ENCODE measurements at regions not wholly inside any gene's neighbourhood (a gene's known extent, or its start where the extent isn't known, plus 50 kb on each side); places are given as distances from the start of the nearest gene placed in this dataset.
"Not testable (repeated sequence)": the region's sequence is repeated elsewhere in the genome, so short reads cannot be mapped to it uniquely, and the experiment has no call there.

DNA sequence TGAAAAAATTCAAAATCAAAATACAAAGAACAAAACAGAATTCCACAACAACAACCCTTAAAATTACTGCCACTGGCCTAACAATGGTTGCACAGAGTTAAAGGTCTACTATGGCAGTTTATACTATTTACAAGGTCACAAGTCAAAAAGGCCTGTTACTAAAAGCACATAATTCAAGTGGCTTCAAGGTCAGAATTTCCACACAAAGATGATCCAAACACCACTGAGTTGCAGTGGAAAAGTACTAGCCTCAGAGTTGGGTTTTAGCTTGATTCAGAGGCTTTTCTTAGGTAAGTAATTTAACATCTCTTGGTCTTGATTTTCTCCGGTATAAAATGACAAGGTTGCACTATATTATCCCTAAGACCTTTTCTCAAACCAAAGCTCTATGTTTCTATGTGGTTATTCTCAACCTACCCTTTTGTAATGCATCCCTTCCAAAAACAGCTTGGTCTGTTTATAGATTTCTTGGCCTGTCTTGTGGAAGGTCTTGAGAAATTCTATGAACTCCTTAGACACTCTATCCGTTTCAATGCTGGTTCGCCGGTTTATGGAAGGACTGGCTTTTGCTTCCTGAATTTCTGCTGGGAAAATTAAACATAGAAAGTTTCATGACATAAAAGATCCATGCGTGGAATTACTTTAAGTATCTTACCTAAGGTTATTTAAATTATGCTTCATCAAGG lies 69.5 kb downstream of the MDH2 start:
- not testable (repeated sequence) for DNase-seq

DNA sequence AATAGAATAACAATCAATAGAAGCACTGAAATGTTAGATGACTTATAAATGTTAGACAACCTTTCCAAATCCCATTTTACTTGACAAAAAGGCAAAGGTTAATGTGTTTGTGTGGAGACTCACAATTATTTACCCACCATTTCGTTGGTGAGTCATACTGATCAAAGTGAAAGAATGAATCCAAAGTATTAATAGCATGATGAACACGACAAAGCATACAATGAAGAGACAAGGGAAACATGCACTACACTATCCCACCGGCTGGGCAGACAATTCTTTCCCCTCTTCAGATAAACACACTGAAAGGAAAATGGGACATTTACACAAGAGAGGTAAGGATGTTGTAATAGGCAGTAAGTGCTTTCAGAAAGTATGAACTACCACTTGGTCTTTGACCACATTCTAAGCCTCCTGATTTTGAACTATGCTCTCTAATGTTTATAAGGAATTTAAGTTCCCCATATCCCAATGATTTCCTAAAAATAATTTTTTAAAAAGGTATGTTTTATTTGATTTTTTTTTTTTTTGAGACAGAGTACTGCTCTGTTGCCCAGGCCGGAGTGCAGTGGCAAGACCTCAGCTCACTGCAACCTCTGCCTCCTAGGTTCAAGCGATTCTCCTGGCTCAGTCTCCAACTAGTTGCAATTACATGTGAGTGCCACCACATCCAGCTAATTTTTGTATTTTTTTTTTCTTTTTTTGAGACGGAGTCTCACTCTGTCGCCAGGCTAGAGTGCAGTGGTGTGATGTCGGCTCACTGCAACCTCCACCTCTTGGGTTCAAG lies 70.5 kb downstream of the MDH2 start:
- not testable (repeated sequence) for DNase-seq

DNA sequence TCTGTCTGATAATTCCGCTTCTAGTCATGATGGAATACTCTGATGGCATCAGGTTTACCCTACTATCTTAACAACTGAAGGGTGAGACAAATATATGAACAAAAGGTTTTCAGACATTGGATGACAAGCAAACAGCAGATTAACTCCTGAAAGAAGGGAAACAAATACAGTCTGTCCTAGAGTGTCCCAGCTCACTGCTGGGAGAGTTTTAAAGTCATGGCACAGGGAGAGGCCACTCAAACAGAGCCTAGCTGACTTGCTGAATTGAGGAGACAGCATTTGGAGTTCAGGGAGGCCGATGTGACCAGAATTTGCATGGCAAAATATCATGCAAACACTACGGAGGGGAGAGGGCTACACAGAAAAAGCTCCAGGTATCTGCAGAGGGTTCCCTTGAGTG lies 73.1 kb downstream of the MDH2 start:
- DNase-seq, result no peak

DNA sequence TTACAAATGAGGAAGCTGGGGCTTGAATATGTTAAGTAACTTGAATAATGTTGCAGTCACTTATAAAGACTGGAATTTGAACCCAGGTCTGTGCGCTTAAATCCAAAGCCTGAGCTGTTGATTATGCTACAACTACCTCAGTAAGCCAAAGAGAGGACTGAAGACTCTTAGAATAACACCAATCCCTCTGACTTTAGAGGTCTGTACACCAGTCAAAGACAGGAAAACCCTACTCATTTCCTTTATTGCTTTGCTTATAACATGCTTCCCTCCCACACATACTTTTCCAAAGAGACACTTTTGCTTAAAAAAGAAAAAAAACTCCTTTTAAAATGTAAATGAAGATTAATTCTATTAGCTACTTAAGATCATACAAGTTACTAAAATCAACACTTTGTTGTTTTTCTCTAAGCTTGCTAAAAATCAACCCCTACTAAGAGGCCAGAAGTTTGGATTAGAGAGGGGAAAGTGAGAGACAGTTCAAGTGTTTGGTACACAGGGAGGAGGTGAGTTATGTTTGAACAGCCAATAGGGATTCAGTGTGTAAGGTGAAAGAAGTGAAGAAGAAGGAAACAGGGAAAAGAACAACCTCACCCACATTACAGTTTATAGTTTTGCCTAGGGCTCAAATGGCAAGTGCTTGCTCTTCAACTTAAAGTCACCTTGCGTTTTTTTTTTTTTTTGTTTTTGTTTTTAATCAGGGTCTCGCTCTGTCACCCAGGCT lies 74.8 kb downstream of the MDH2 start:
- no peak for DNase-seq

DNA sequence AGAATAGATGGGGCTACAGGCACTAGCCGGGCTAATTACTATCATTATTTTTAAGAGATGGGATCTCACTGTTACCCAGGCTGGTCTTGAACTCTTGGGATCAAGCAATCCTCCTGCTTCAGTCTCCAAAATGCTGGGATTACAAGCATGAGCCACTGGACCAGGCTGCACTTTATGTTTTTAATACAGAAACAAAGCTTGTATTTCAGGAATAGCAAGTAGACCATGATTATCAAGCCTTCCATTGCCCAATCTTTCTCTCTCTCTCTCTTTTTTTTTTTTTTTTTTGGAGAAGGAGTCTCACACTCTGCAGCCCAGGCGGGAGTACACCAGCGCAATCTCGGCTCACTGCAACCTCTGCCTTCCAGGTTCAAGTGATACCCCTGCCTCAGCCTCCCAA lies 75.4 kb downstream of the MDH2 start:
- no peak for DNase-seq

DNA sequence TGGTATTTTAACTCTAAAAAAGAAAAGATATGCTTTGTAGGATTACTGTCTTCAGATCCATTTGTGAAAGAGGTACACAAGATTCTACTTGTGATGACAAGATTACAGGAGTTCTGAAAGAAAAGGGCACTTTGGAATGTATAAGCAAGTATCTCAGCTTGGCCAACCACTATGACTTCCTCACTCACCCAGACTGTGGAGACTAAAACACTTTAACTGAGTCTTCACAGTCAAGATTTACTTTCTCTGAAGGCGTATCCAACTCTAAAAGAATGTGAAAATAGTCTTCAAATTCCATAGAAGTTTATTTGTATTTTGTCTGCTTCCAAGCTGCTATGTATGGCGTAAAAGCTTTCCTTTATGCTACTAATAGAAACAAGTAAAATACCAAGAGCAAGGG lies 76.1 kb upstream of the SRRM3 start:
- no peak for DNase-seq

DNA sequence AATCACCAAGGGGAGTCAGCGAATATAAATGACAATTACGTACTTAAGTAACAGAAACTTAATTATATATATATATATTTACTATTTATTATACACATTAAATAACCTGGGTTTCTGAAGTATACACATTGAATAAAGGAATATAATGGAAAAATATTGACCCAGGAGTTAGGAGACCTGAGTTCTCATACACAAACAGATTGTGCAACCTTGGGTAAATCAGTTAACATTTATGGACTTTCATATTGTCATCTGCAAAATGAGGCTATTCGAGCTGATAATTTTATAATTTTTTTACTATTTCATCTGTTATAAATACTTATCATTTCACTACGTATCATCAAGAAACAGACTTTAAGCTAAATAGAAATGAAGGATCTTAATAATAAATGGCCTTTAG lies 75.1 kb upstream of the SRRM3 start:
- no peak for DNase-seq

DNA sequence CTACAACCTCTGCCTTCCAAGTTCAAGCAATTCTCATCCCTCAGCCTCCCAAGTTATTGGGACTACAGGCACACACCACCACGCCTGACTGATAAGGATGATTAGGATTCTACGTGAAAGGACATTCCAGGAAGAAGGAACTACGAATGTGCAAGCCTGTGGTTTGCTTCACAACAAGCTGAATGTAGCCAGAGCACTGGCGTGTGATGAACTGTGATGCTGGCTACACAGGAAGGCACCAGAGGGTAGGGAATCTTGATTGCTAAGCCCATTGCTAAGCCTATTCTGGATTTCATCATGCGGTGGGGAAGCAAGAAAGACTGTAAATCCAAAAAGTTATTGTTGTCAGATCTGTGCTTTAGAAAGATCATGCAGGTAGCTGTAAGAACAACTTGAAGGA lies 72.3 kb upstream of the SRRM3 start:
- DNase-seq, result no peak

DNA sequence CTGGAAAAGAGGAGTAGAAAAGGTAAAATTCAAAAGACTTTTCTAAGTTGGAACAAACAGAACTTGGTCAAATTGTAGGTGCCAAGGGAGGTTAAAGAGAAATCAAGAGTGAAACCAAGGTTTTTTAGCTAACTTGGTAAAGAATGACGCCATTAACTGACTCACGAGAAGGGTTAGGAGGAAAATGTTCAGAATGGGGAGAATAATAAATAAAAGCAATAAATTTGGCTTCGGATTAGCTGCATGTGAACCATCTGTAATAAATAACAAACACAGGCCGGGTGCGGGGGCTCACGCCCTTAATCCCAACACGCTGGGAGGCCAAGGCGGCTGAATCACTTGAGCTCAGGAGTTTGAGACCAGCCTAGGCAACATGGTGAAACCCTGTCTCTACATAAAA lies 71.9 kb upstream of the SRRM3 start:
- DNase-seq, result no peak

DNA sequence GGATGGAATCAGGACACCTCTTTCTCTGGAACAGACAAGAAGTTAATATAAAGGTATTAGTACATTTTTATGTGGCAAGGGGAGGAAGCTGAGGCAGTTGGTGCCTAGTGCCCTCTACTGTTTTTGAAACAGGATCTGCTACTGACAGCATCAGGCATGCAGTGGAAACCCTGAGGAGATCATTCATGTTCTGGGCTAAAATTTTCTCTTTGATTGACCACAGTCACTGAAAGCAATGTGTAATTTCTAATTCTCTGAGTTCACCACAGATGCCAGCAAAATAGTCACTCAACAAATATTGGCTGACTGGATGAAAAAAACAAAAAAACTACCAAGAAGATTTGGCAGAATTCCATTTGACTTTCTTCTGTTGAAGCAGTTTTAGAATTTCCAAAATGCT lies 71.0 kb upstream of the SRRM3 start:
- peak; percentile 44 for DNase-seq

DNA sequence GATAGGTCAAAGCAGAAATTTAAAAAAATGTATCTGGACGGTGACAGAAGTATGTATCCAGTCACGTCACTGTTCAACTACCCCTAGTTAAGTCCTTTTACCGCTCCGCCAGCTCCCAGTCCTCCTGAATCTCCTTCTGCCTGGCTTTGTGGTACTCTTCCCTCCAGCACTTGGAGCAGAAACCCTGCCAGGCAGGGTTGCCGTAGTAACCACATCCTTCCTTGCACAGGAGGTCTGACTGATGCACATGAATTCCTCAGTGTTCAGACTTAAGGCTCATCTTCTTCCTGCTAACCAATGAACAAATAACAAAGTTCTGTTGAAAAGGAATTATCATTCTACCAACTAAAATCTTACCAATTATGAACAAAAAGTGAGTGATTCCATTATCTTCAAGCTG lies 69.8 kb upstream of the SRRM3 start:
- DNase-seq, result not testable (repeated sequence)

DNA sequence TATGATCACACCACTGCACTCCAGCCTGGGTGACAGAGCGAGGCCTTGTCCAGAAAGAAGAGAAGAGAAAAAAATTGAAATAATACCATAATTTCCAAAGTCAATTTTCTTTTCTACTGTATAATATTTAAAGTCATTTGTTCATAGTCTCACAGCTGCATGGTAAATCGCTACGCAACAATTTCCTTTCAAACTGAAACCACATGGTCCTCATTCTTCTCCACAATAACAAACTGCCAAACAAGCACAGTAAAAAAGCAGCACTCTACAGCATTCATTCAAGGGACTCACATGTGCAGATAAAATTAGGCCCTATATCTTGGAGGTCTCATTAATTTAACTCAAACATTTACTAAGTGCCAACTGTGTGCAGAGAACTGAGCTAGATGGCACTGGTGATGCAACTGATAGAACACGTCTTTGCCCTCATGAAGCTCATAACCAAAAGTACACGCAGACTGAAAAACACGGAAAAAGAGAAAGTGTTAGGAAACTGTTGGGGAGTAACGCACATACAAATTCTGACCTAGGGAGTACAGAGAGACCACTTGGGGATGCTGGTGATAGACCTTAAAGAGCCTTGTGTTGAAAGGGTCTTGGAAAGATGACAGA lies 68.4 kb upstream of the SRRM3 start:
- no peak for DNase-seq

DNA sequence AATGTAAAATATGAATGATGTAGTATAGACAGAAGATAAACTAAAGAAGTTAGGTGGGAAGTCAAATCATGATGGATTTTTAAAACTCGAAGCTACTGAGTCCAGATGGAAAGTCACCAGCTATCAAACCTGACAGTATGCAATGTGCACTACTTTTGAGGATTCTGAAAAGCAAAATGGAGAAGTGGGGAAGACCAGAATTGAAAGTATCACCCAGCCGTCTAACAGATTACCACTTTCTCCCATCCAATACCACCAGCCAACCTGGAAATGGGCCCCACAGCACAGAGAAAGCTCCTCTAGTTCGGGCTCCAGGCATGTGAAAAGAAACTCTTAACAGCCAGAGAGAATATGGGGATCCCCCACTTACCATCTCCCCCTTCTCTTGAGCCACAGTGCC lies 67.9 kb upstream of the SRRM3 start:
- no peak for DNase-seq

DNA sequence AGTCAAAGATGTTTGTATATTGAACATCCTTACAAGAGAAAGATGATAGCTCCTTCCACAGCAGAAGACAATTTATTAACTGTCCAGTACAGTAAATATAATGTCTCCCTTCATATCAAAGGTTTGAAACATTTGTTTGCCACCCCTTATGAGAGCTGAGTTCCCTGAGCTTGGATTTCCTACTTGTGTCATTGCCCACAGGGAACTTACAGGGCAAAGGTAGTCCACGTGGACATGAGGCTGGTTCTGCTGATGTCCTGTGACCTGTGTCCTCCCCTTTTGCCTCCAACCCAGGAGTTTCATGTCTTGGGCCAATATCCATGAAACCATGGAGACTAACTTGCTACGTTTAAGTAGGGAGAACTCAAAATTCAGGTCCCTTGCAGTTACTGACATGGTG lies 66.4 kb upstream of the SRRM3 start:
- not testable (repeated sequence) for DNase-seq

DNA sequence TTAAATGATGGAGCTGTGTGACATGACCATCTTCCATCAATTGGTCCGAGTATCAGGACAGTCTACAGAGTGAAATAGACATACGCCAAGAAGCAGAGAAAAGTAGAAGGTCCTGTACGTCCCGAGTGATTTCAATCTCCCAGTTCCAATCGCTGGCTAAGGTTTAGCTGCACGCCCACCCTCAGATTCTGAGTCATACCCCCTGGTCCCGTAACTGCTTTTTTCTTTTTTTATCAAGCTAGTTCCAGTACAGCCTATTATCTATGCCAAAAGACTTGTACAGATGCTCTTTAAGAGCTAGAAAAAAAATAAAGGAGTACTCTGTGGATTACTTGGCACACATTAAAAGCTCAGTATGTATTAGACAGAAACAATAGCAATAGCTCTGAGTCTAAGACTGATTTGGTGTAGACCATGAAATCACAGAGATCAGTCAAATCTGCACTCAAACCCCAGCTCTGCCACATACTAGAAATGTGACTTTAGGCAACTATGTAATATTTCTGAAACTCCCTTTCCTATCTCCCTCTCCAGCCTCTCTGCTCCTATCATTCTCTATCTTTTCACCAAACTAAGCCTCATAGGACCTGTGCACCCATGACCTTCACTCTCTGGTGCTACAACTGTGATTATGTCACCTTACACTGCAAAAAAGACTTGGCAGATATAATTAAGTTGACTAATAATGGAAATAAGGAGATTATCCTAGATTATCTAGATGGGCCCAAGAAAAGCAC lies 63.0 kb upstream of the SRRM3 start:
- DNase-seq, result not testable (repeated sequence)

DNA sequence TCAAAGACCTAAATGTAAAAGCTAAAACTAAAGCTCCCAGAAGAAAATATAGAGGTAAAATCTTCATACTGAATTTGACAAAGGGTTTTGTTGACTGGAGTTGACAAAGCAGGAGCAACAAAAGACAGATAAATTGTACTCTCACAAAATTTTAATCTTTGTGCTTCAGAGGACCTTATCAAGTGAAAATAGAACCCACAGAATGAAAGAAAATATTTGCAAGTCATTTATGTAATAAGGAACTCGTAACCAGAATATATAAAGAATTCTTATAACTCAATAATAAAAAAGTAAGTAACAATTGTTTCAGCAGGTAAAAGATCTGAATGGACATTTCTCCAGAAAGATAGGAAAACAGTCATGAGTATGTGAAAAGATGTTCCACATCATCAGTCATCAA lies 62.0 kb upstream of the SRRM3 start:
- DNase-seq, result no peak

DNA sequence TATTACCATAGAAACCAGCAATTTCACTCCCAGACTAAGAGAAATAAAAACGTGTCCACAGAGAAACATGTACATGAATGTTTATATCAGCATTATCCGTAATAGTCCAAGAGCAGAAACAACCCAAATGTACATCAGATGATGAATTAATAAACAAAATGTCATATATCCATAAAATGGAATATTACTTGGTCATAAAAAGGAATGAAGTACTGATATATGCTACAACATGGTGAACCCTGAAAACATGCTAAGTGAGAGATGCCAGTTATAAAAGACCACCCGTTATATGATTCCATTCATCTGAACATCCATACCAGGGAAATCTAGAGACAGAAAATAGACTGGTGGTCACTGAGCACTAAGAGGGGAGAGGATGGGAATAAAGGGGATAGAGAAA lies 61.4 kb upstream of the SRRM3 start:
- DNase-seq, result not testable (repeated sequence)

DNA sequence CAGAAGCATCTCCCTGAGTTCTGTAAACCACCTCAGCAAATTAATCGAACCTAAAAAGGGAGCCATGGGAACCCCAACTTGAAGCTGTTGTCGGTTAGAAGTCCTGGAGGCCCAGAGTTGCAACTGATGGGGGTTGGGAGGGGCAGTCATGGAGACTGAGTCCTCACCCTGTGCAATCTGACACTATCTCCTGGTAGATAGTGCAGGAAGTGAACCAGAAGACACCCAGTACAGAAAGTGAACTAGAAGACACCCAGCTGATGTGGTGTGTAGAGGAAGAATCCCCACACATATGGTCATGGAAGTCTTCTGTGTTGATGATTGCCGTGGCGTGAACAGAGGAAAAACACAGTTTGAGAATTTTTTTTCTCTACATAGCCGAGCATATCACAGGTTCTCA lies 58.8 kb upstream of the SRRM3 start:
- no peak for DNase-seq

DNA sequence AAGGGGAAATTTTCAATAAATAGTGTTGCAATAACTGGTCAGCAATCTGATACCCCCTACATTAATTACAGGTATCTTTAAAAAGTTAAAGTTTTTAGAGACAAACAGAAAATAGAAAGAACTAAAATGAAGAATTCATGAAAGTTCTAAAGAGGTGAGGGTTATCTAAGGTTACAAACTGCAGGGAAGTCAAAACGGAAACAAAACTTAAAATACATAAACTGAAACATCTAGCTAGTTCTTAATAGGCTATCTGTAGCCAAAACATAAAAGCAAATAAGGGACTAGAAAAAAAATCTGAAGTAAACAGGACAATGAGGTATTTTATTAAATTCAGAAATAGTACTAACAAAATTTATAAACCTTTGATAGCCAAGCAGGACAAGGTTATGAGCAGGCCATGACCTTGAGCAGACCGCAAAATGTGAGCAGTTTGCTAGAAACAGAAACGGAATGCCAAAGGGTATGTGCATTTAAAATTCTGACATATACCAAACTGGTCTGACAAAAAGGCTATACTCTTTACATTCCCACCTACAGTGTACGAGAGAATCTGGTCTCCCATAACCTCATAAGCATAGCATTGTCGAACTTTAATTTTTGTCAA lies 56.9 kb upstream of the SRRM3 start:
- DNase-seq, result not testable (repeated sequence)

DNA sequence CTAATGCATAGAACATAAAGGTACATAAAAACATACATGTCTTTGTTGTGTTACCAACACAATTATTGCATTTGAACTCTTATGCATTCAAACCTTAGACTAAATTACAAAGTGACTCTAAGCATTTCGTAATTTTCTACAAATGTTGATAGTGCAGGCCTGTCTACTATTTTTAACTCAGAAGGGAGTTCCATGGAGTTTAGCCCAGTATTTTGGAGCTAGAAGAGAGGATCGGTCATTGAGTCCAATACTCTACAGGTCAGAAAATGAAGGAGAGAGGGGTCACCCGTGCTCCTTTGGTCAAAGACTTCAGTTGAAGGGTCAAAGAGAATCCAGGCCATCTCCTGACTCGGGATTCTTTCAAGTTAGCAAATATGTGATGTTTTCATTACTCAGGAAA lies 55.3 kb upstream of the SRRM3 start:
- no peak for DNase-seq

DNA sequence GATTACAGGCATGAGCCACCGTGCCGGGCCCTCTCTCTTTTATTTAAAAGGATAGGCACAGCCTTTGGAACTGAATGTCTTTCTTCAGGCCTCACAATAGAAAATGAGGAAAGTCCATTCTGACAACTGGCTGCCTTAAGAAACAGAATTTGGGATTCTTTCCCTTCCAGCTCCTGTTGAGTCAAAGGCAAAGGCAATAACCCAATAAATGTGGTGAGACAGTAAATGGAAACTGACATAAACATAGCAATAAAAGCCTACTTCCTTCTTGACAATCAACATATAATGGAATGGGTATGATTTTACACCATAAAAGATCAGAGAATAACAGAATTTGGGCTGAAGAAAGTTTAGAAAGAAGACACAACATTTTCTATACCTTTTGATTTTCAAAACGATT lies 52.7 kb upstream of the SRRM3 start:
- DNase-seq, result not testable (repeated sequence)

Measured in EL (cell line).